ENCODE measurements at regions not wholly inside any gene's neighbourhood (a gene's known extent, or its start where the extent isn't known, plus 50 kb on each side); places are given as distances from the start of the nearest gene placed in this dataset.

- TF ChIP-seq, protein P1, sequence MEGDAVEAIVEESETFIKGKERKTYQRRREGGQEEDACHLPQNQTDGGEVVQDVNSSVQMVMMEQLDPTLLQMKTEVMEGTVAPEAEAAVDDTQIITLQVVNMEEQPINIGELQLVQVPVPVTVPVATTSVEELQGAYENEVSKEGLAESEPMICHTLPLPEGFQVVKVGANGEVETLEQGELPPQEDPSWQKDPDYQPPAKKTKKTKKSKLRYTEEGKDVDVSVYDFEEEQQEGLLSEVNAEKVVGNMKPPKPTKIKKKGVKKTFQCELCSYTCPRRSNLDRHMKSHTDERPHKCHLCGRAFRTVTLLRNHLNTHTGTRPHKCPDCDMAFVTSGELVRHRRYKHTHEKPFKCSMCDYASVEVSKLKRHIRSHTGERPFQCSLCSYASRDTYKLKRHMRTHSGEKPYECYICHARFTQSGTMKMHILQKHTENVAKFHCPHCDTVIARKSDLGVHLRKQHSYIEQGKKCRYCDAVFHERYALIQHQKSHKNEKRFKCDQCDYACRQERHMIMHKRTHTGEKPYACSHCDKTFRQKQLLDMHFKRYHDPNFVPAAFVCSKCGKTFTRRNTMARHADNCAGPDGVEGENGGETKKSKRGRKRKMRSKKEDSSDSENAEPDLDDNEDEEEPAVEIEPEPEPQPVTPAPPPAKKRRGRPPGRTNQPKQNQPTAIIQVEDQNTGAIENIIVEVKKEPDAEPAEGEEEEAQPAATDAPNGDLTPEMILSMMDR (conservative IDR thresholded peaks at IDR 0.05 in 1 of 2, IDR thresholded peaks at IDR 0.05 in 1 of 2; ENCODE audit: low read depth in 1 of 2, low read length in 2 of 2): no peak
- TF ChIP-seq EZH2 (IDR thresholded peaks at IDR 0.05; ENCODE audit: low read length, missing control alignments): no peak
- H3K36me3 ChIP-seq (ENCODE audit: control insufficient read depth, insufficient read depth, low read length): no peaks in the 10 kb centered on the region
Measured at GRCh38 chr12:118742431-118742830, 238.9 kb upstream of the SRRM4 start.

GRCh38 chr12:118743896-118744700, 237.2 kb upstream of the SRRM4 start:
- no peak for DNase-seq (ENCODE audit: low read depth in 2 of 2)
- H3K79me2 ChIP-seq (ENCODE audit: control insufficient read depth, insufficient read depth, low read length): no peaks in the 10 kb centered on the region
- H3K27ac ChIP-seq (ENCODE audit: insufficient read depth, low read length): no peak overlapping the region
- H3K36me3 ChIP-seq (ENCODE audit: control insufficient read depth, insufficient read depth, low read length): no peaks in the 10 kb centered on the region
- H3K9me3 ChIP-seq (ENCODE audit: control insufficient read depth, insufficient read depth, low read depth, low read length): no peaks in the 10 kb centered on the region
- H3K4me3 ChIP-seq (replicated peaks in 1 of 4; ENCODE audit: control extremely low read depth in 1 of 4, insufficient read depth in 1 of 4, low read depth in 3 of 4, low read length in 4 of 4): no peak overlapping the region
- H3K27me3 ChIP-seq (ENCODE audit: control insufficient read depth, insufficient read depth, low read length): no peaks in the 10 kb centered on the region
- H3K9ac ChIP-seq (ENCODE audit: insufficient read depth, low read length): no peak overlapping the region
- no peak overlapping the region for H2AFZ ChIP-seq (ENCODE audit: low read length)
- TF ChIP-seq EZH2 (IDR thresholded peaks at IDR 0.05; ENCODE audit: low read length, missing control alignments): no peak
- no peaks in the 10 kb centered on the region for H4K20me1 ChIP-seq (ENCODE audit: control insufficient read depth, extremely low read depth, insufficient read depth, low read length)
- no peak overlapping the region for H3K4me2 ChIP-seq (ENCODE audit: extremely low read depth, insufficient read depth, low read length)
- no peaks in the 10 kb centered on the region for H3K4me1 ChIP-seq (ENCODE audit: control insufficient read depth, extremely low read depth, insufficient read depth, low read length)

More at GRCh38 chr12:118742431-118742830, 238.9 kb upstream of the SRRM4 start:
- no peak overlapping the region for H3K4me3 ChIP-seq (replicated peaks in 1 of 4; ENCODE audit: control extremely low read depth in 1 of 4, insufficient read depth in 1 of 4, low read depth in 3 of 4, low read length in 4 of 4)
- H3K4me1 ChIP-seq (ENCODE audit: control insufficient read depth, extremely low read depth, insufficient read depth, low read length): no peaks in the 10 kb centered on the region
- H3K9ac ChIP-seq (ENCODE audit: insufficient read depth, low read length): no peak overlapping the region
- H3K9me3 ChIP-seq (ENCODE audit: control insufficient read depth, insufficient read depth, low read depth, low read length): no peaks in the 10 kb centered on the region
- no peak overlapping the region for H3K4me2 ChIP-seq (ENCODE audit: extremely low read depth, insufficient read depth, low read length)
- no peak overlapping the region for H3K27ac ChIP-seq (ENCODE audit: insufficient read depth, low read length)
- DNase-seq (ENCODE audit: low read depth in 2 of 2): no peak
- no peak overlapping the region for H2AFZ ChIP-seq (ENCODE audit: low read length)
- no peaks in the 10 kb centered on the region for H4K20me1 ChIP-seq (ENCODE audit: control insufficient read depth, extremely low read depth, insufficient read depth, low read length)
- no peaks in the 10 kb centered on the region for H3K79me2 ChIP-seq (ENCODE audit: control insufficient read depth, insufficient read depth, low read length)
- H3K27me3 ChIP-seq (ENCODE audit: control insufficient read depth, insufficient read depth, low read length): no peaks in the 10 kb centered on the region

DNA sequence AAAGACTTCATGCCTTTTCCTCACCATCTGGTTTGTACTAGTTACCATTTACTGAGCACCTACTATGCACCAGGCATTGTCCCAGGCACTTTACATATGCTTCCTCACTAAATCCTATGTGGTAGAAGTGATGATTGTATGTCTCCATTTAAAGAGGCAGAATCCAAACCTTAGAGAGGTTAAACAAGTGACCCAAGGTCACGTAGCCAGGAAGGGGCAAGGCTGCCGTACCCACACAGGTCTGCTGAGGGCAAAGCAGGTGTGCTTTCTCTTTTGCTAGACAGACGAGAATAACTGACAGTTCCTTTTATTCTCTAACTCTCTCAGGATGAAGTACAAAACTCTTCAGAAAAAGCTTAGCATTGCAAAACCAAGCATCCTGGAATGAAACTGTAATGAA, 235.2 kb upstream of the SRRM4 start:
- TF ChIP-seq, protein P1 (conservative IDR thresholded peaks at IDR 0.05 in 1 of 2, IDR thresholded peaks at IDR 0.05 in 1 of 2; ENCODE audit: low read depth in 1 of 2, low read length in 2 of 2): no peak
- no peak for TF ChIP-seq EZH2 (IDR thresholded peaks at IDR 0.05; ENCODE audit: low read length, missing control alignments)
- H3K4me1 ChIP-seq (ENCODE audit: control insufficient read depth, extremely low read depth, insufficient read depth, low read length): no peaks in the 10 kb centered on the region
- H4K20me1 ChIP-seq (ENCODE audit: control insufficient read depth, extremely low read depth, insufficient read depth, low read length): no peaks in the 10 kb centered on the region
- no peaks in the 10 kb centered on the region for H3K36me3 ChIP-seq (ENCODE audit: control insufficient read depth, insufficient read depth, low read length)
- no peak overlapping the region for H3K4me2 ChIP-seq (ENCODE audit: extremely low read depth, insufficient read depth, low read length)
- H2AFZ ChIP-seq (ENCODE audit: low read length): no peak overlapping the region
- no peak overlapping the region for H3K9ac ChIP-seq (ENCODE audit: insufficient read depth, low read length)
- H3K9me3 ChIP-seq (ENCODE audit: control insufficient read depth, insufficient read depth, low read depth, low read length): no peaks in the 10 kb centered on the region
- H3K4me3 ChIP-seq (replicated peaks in 1 of 4; ENCODE audit: control extremely low read depth in 1 of 4, insufficient read depth in 1 of 4, low read depth in 3 of 4, low read length in 4 of 4): no peak overlapping the region
- H3K27me3 ChIP-seq (ENCODE audit: control insufficient read depth, insufficient read depth, low read length): no peaks in the 10 kb centered on the region
- H3K27ac ChIP-seq (ENCODE audit: insufficient read depth, low read length): no peak overlapping the region
- DNase-seq (ENCODE audit: low read depth in 2 of 2): no peak
- no peaks in the 10 kb centered on the region for H3K79me2 ChIP-seq (ENCODE audit: control insufficient read depth, insufficient read depth, low read length)
